Erythroblast (primary cell): ENCODE measurements at regions not wholly inside any gene's neighbourhood (a gene's known extent, or its start where the extent isn't known, plus 50 kb on each side); places are given as distances from the start of the nearest gene placed in this dataset.
A peak's percentile ranks its signal among the peaks of the same experiment; 100 is the strongest.

Experiments used
- DNase-seq, 2 experiments: peaks; one replicate each; lab custom pipeline; 2025; lab: John Stamatoyannopoulos, UW
- GATA1 ChIP-seq: IDR thresholded peaks from 2 replicates; pipeline ENCODE4 v1.6.1; 2011; ENCODE audit warnings: low read depth, mild to moderate bottlenecking, control low read depth, low read length, moderate library complexity
- POLR2A ChIP-seq: IDR thresholded peaks from 2 replicates; pipeline ENCODE4 v1.6.1; 2011; ENCODE audit warnings: mild to moderate bottlenecking, low read length

- TF ChIP-seq GATA1: no peak
- TF ChIP-seq POLR2A: no peak
- DNase-seq: no peak
Measured at GRCh38 chr4:115769396-115769795, 656.0 kb upstream of the NDST4 start.

- TF ChIP-seq POLR2A (no peak), GATA1 (no peak)
- DNase-seq: peak; percentile 27 to 74
Measured at GRCh38 chr4:115763051-115763450, 649.6 kb upstream of the NDST4 start.

- no peak for TF ChIP-seq GATA1
- TF ChIP-seq POLR2A: no peak
- DNase-seq: no peak
Measured at GRCh38 chr4:115759231-115759630, 645.8 kb upstream of the NDST4 start.

GRCh38 chr4:115749404-115749803 lies 636.0 kb upstream of the NDST4 start:
- DNase-seq: no peak
- no peak for TF ChIP-seq POLR2A
- no peak for TF ChIP-seq GATA1

GRCh38 chr4:115740806-115741205 lies 627.4 kb upstream of the NDST4 start:
- DNase-seq: no peak
- no peak for TF ChIP-seq POLR2A
- TF ChIP-seq GATA1: no peak

GRCh38 chr4:115729739-115730266 lies 616.4 kb upstream of the NDST4 start:
- DNase-seq: no peak
- TF ChIP-seq GATA1 (no peak), POLR2A (no peak)

GRCh38 chr4:115723621-115724020 lies 610.2 kb upstream of the NDST4 start:
- no peak for DNase-seq
- TF ChIP-seq GATA1: no peak

- no peak for DNase-seq
- TF ChIP-seq POLR2A (no peak), GATA1 (no peak)
Measured at GRCh38 chr4:115720611-115721010, 607.2 kb upstream of the NDST4 start.

GRCh38 chr4:115711575-115711974 lies 598.2 kb upstream of the NDST4 start:
- TF ChIP-seq POLR2A (no peak), GATA1 (no peak)

GRCh38 chr4:115688961-115689360 lies 575.5 kb upstream of the NDST4 start:
- no peak for TF ChIP-seq GATA1
- TF ChIP-seq POLR2A: no peak

More at GRCh38 chr4:115711575-115711974, 598.2 kb upstream of the NDST4 start:
- DNase-seq: no peak

GRCh38 chr4:115687052-115687755 lies 573.8 kb upstream of the NDST4 start:
- TF ChIP-seq GATA1 (no peak), POLR2A (no peak)

More at GRCh38 chr4:115688961-115689360, 575.5 kb upstream of the NDST4 start:
- DNase-seq: no peak

GRCh38 chr4:115678425-115678941 lies 565.1 kb upstream of the NDST4 start:
- DNase-seq: no peak
- TF ChIP-seq POLR2A (no peak), GATA1 (no peak)

More at GRCh38 chr4:115687052-115687755, 573.8 kb upstream of the NDST4 start:
- peak; percentile 67 to 84 for DNase-seq

- DNase-seq: no peak
- TF ChIP-seq POLR2A: no peak
- no peak for TF ChIP-seq GATA1
Measured at GRCh38 chr4:115675719-115676118, 562.3 kb upstream of the NDST4 start.

- DNase-seq: no peak
- TF ChIP-seq GATA1 (no peak), POLR2A (no peak)
Measured at GRCh38 chr4:115674485-115674884, 561.1 kb upstream of the NDST4 start.

- TF ChIP-seq POLR2A (no peak), GATA1 (no peak)
- DNase-seq: no peak
Measured at GRCh38 chr4:115671581-115671980, 558.2 kb upstream of the NDST4 start.
